Mesodermal cell (in vitro differentiated cells): ENCODE measurements at regions not wholly inside any gene's neighbourhood (a gene's known extent, or its start where the extent isn't known, plus 50 kb on each side); places are given as distances from the start of the nearest gene placed in this dataset.

Experiments
- H3K27ac ChIP-seq: 2 replicates; pipeline ENCODE4 v1.7.0; 2013; ENCODE audit warnings: mild to moderate bottlenecking, low read depth, low read length, moderate library complexity; ENCODE audit not compliant: severe bottlenecking
- H3K36me3 ChIP-seq: 2 replicates; pipeline ENCODE4 v1.7.1; 2013; ENCODE audit warnings: mild to moderate bottlenecking, low read length, moderate library complexity; ENCODE audit not compliant: control insufficient read depth, insufficient read depth
- H3K4me1 ChIP-seq: one replicate; pipeline ENCODE4 v1.7.1; 2013; ENCODE audit warnings: mild to moderate bottlenecking, low read length; ENCODE audit not compliant: insufficient read depth, control insufficient read depth, poor library complexity, severe bottlenecking
- H3K4me3 ChIP-seq: 2 replicates; pipeline ENCODE4 v1.7.0; 2013; ENCODE audit warnings: low read length, control low read depth, mild to moderate bottlenecking; ENCODE audit not compliant: insufficient read depth, poor library complexity, severe bottlenecking; ENCODE audit errors: extremely low read depth
- H3K9me3 ChIP-seq: 2 replicates; pipeline ENCODE4 v1.7.1; 2013; ENCODE audit warnings: mild to moderate bottlenecking, low read length, moderate library complexity; ENCODE audit not compliant: control insufficient read depth
- WGBS, 2 experiments: methylation state at CpG; one replicate each; pipeline ENCODE4 v1.1.5; 2013; ENCODE audit warnings: missing lambda C conversion rate in 2 of 2; ENCODE audit not compliant: insufficient coverage in 2 of 2; 5-methylcytosine and 5-hydroxymethylcytosine counted together

- Histone ChIP-seq H3K9me3 (no peaks in the 10 kb centered on the region), H3K4me1 (no peaks in the 10 kb centered on the region), H3K36me3 (no peaks in the 10 kb centered on the region), H3K4me3 (no peak overlapping the region), H3K27ac (no peak overlapping the region)
- WGBS, 2 experiments: 88 to 95% methylated on average over 4 to 6 of the region's 8 CpGs
These were observed 713.8 kb upstream of the WWC1 start for GRCh38 chr5:167577616-167578015.

GRCh38 chr5:167578977-167579692 is 712.3 kb upstream of the WWC1 start:
- Histone ChIP-seq H3K27ac (no peak overlapping the region), H3K36me3 (no peaks in the 10 kb centered on the region), H3K4me1 (no peaks in the 10 kb centered on the region), H3K9me3 (no peaks in the 10 kb centered on the region), H3K4me3 (no peak overlapping the region)
- 95 to 98% methylated on average over 5 of the region's 6 CpGs for WGBS, 2 experiments

- Histone ChIP-seq H3K4me3 (no peak overlapping the region), H3K4me1 (no peaks in the 10 kb centered on the region), H3K36me3 (no peaks in the 10 kb centered on the region), H3K9me3 (no peaks in the 10 kb centered on the region), H3K27ac (no peak overlapping the region)
- WGBS, 2 experiments: 100% methylated on average over 1 of the region's 5 CpGs
These were observed 711.8 kb upstream of the WWC1 start for GRCh38 chr5:167579693-167580055.

GRCh38 chr5:167580608-167581007 is 710.8 kb upstream of the WWC1 start:
- Histone ChIP-seq H3K4me1 (no peaks in the 10 kb centered on the region), H3K4me3 (no peak overlapping the region), H3K9me3 (no peaks in the 10 kb centered on the region), H3K36me3 (no peaks in the 10 kb centered on the region), H3K27ac (no peak overlapping the region)
- 92 to 95% methylated on average over 12 to 13 of the region's 13 CpGs for WGBS, 2 experiments

- Histone ChIP-seq H3K9me3 (no peaks in the 10 kb centered on the region), H3K4me3 (no peak overlapping the region), H3K36me3 (no peaks in the 10 kb centered on the region), H3K4me1 (no peaks in the 10 kb centered on the region), H3K27ac (no peak overlapping the region)
- WGBS, 2 experiments: no CpG with 5 or more reads among the region's 2 CpGs
These were observed 709.2 kb upstream of the WWC1 start for GRCh38 chr5:167582283-167582682.

- H3K9me3 ChIP-seq: no peaks in the 10 kb centered on the region
- H3K4me3 ChIP-seq: no peak overlapping the region
- H3K4me1 ChIP-seq: no peaks in the 10 kb centered on the region
- 90 to 100% methylated on average over 2 of the region's 6 CpGs for WGBS, 2 experiments
- H3K36me3 ChIP-seq: no peaks in the 10 kb centered on the region
- H3K27ac ChIP-seq: no peak overlapping the region
These were observed 708.6 kb upstream of the WWC1 start for GRCh38 chr5:167582886-167583285.

GRCh38 chr5:167585184-167585583 is 706.3 kb upstream of the WWC1 start:
- Histone ChIP-seq H3K4me3 (no peak overlapping the region), H3K9me3 (no peaks in the 10 kb centered on the region), H3K4me1 (no peaks in the 10 kb centered on the region), H3K36me3 (no peaks in the 10 kb centered on the region), H3K27ac (no peak overlapping the region)
- WGBS, 2 experiments: no CpG with 5 or more reads among the region's 2 CpGs

- H3K4me3 ChIP-seq: no peak overlapping the region
- no peaks in the 10 kb centered on the region for H3K9me3 ChIP-seq
- 61 to 100% methylated on average over 2 to 4 of the region's 5 CpGs for WGBS, 2 experiments
These were observed 703.5 kb upstream of the WWC1 start for GRCh38 chr5:167587772-167588437.

GRCh38 chr5:167592114-167592513 is 699.3 kb upstream of the WWC1 start:
- Histone ChIP-seq H3K27ac (no peak overlapping the region), H3K9me3 (no peaks in the 10 kb centered on the region), H3K36me3 (no peaks in the 10 kb centered on the region), H3K4me1 (no peaks in the 10 kb centered on the region), H3K4me3 (no peak overlapping the region)
- WGBS, 2 experiments: 91 to 100% methylated on average over 2 of the region's 4 CpGs

More at GRCh38 chr5:167587772-167588437, 703.5 kb upstream of the WWC1 start:
- Histone ChIP-seq H3K36me3 (no peaks in the 10 kb centered on the region), H3K4me1 (no peaks in the 10 kb centered on the region), H3K27ac (no peak overlapping the region)

- H3K4me3 ChIP-seq: no peak overlapping the region
- H3K36me3 ChIP-seq: no peaks in the 10 kb centered on the region
- H3K4me1 ChIP-seq: no peaks in the 10 kb centered on the region
- H3K9me3 ChIP-seq: no peaks in the 10 kb centered on the region
- WGBS, 2 experiments: 67 to 93% methylated on average over 1 to 3 of the region's 5 CpGs
- no peak overlapping the region for H3K27ac ChIP-seq
These were observed 698.0 kb upstream of the WWC1 start for GRCh38 chr5:167593329-167594060.

- Histone ChIP-seq H3K36me3 (no peaks in the 10 kb centered on the region), H3K4me1 (no peaks in the 10 kb centered on the region), H3K4me3 (no peak overlapping the region), H3K9me3 (no peaks in the 10 kb centered on the region), H3K27ac (no peak overlapping the region)
These were observed 697.4 kb upstream of the WWC1 start for GRCh38 chr5:167594061-167594435.
